H4 (cell line): ENCODE measurements at regions not wholly inside any gene's neighbourhood (a gene's known extent, or its start where the extent isn't known, plus 50 kb on each side); places are given as distances from the start of the nearest gene placed in this dataset.

ENCODE experiments used
- DNase-seq: peaks from one replicate; pipeline ENCODE4 v3.0.0-alpha.2; 2015; ENCODE audit warnings: low spot score

- DNase-seq = no peak
These were observed 518.4 kb downstream of the MED13L start for GRCh38 chr12:115758877-115759620.

GRCh38 chr12:115758183-115758582 lies 519.3 kb downstream of the MED13L start:
- DNase-seq = no peak

- DNase-seq = no peak
These were observed 520.7 kb downstream of the MED13L start for GRCh38 chr12:115756804-115757203.

GRCh38 chr12:115756271-115756670 lies 521.2 kb downstream of the MED13L start:
- DNase-seq = no peak

- DNase-seq = no peak
These were observed 521.8 kb downstream of the MED13L start for GRCh38 chr12:115755725-115756085.

- no peak for DNase-seq
These were observed 522.3 kb downstream of the MED13L start for GRCh38 chr12:115755061-115755724.

GRCh38 chr12:115752913-115753726 lies 524.4 kb downstream of the MED13L start:
- peak; percentile 68 for DNase-seq

GRCh38 chr12:115752156-115752555 lies 525.3 kb downstream of the MED13L start:
- DNase-seq = no peak

- no peak for DNase-seq
These were observed 527.2 kb downstream of the MED13L start for GRCh38 chr12:115750340-115750739.

- no peak for DNase-seq
These were observed 528.2 kb downstream of the MED13L start for GRCh38 chr12:115749071-115749841.

GRCh38 chr12:115740586-115741155 lies 536.8 kb downstream of the MED13L start:
- no peak for DNase-seq

GRCh38 chr12:115737895-115738294 lies 539.6 kb downstream of the MED13L start:
- no peak for DNase-seq

- DNase-seq = no peak
These were observed 541.1 kb downstream of the MED13L start for GRCh38 chr12:115736360-115736759.

- DNase-seq = no peak
These were observed 546.4 kb downstream of the MED13L start for GRCh38 chr12:115730975-115731541.

GRCh38 chr12:115726691-115727090 lies 550.8 kb downstream of the MED13L start:
- DNase-seq = no peak

GRCh38 chr12:115722181-115722580 lies 555.3 kb downstream of the MED13L start:
- DNase-seq = no peak

- no peak for DNase-seq
These were observed 560.9 kb downstream of the MED13L start for GRCh38 chr12:115716551-115716950.

GRCh38 chr12:115712676-115713075 lies 564.8 kb downstream of the MED13L start:
- DNase-seq = no peak

GRCh38 chr12:115710104-115710564 lies 567.4 kb downstream of the MED13L start:
- peak; percentile 89 for DNase-seq

- DNase-seq = peak; percentile 45
These were observed 567.9 kb downstream of the MED13L start for GRCh38 chr12:115709540-115710011.

GRCh38 chr12:115708801-115709200 lies 568.7 kb downstream of the MED13L start:
- no peak for DNase-seq
